GM23338 (cell line): ENCODE measurements at regions not wholly inside any gene's neighbourhood (a gene's known extent, or its start where the extent isn't known, plus 50 kb on each side); places are given as distances from the start of the nearest gene placed in this dataset.
A peak's percentile ranks its signal among the peaks of the same experiment; 100 is the strongest.

Experiments used
- ATAC-seq: fragments of 200-7000 bp; cut with Tn5 transposase; 3 replicates; pipeline ENCODE4 v1.9.1; 2020
- DNase-seq: peaks from one replicate; pipeline ENCODE4 v3.0.0-alpha.2; 2015; ENCODE audit warnings: low spot score
- H2AFZ ChIP-seq: fragments of 200-600 bp; sonication (generic); 2 replicates; pipeline ENCODE4 v1.8.0; 2016; ENCODE audit warnings: antibody characterized with exemption, mild to moderate bottlenecking, moderate library complexity
- H3F3A ChIP-seq: fragments of 200-600 bp; sonication (generic); replicated peaks from 2 replicates; pipeline ENCODE4 v1.8.0; 2017; ENCODE audit warnings: antibody characterized with exemption, mixed run types, low read depth
- H3K27ac ChIP-seq: fragments of 200-600 bp; sonication (generic); 2 replicates; pipeline ENCODE4 v1.6.1; 2016; ENCODE audit warnings: low read depth
- H3K27me3 ChIP-seq: fragments of 200-600 bp; sonication (generic); 2 replicates; pipeline ENCODE4 v1.8.0; 2016; ENCODE audit warnings: mild to moderate bottlenecking, mixed run types, moderate library complexity; ENCODE audit not compliant: insufficient read depth
- H3K36me3 ChIP-seq: fragments of 200-600 bp; sonication (generic); 2 replicates; pipeline ENCODE4 v1.8.0; 2016; ENCODE audit warnings: mild to moderate bottlenecking; ENCODE audit not compliant: insufficient read depth
- H3K4me1 ChIP-seq: fragments of 200-600 bp; sonication (generic); 2 replicates; pipeline ENCODE4 v1.8.0; 2016; ENCODE audit warnings: mild to moderate bottlenecking, moderate library complexity; ENCODE audit not compliant: insufficient read depth
- H3K4me2 ChIP-seq: fragments of 200-600 bp; sonication (generic); 2 replicates; pipeline ENCODE4 v1.7.1; 2017; ENCODE audit warnings: mixed run types
- H3K4me3 ChIP-seq: fragments of 200-600 bp; sonication (generic); 2 replicates; pipeline ENCODE4 v1.6.1; 2016; ENCODE audit warnings: mixed run types
- H3K79me2 ChIP-seq: fragments of 200-600 bp; sonication (generic); replicated peaks from 2 replicates; pipeline ENCODE4 v1.8.0; 2017; ENCODE audit warnings: mild to moderate bottlenecking; ENCODE audit not compliant: insufficient read depth
- H3K9me2 ChIP-seq: fragments of 200-600 bp; sonication (generic); 2 replicates; pipeline ENCODE4 v1.8.0; 2017; ENCODE audit not compliant: insufficient read depth
- H4K20me1 ChIP-seq: fragments of 200-600 bp; sonication (generic); replicated peaks from 2 replicates; pipeline ENCODE4 v1.8.0; 2017; ENCODE audit warnings: mild to moderate bottlenecking; ENCODE audit not compliant: insufficient read depth
- H3K27ac Mint-ChIP-seq: 2 replicates; pipeline ENCODE4 v1.8.0; 2020; ENCODE audit warnings: inconsistent platforms, mild to moderate bottlenecking, moderate library complexity, mixed read lengths
- H3K27me3 Mint-ChIP-seq: 3 replicates; pipeline ENCODE4 v1.8.0; 2022; ENCODE audit warnings: low read depth, mild to moderate bottlenecking, moderate library complexity, mixed read lengths, inconsistent platforms; ENCODE audit not compliant: insufficient read depth, poor library complexity
- H3K36me3 Mint-ChIP-seq: 3 replicates; pipeline ENCODE4 v1.8.0; 2021; ENCODE audit warnings: low read depth, mild to moderate bottlenecking, inconsistent platforms, moderate library complexity, mixed read lengths
- H3K4me1 Mint-ChIP-seq: 3 replicates; pipeline ENCODE4 v1.8.0; 2020; ENCODE audit warnings: mild to moderate bottlenecking, inconsistent platforms, mixed read lengths
- H3K4me3 Mint-ChIP-seq: 3 replicates; pipeline ENCODE4 v1.8.0; 2021; ENCODE audit warnings: moderate library complexity, mild to moderate bottlenecking, inconsistent platforms, mixed read lengths
- H3K9me3 Mint-ChIP-seq: 3 replicates; pipeline ENCODE4 v1.8.0; 2020; ENCODE audit warnings: moderate library complexity, mild to moderate bottlenecking, inconsistent platforms, mixed read lengths
- CREB1 ChIP-seq: fragments of 250-450 bp; sonication (Bioruptor Pico); IDR thresholded peaks from 2 replicates; pipeline ENCODE4 v1.5.0; 2020; ENCODE audit warnings: low read depth, mild to moderate bottlenecking, moderate library complexity
- CTCF ChIP-seq, 2 experiments: fragments of 200-600 bp in 1 of 2; sonication (generic) in 1 of 2; conservative IDR thresholded peaks; 2 replicates each; pipeline versions ENCODE4 v1.5.1 to v1.6.1; 2016 to 2017; ENCODE audit warnings: antibody characterized with exemption in 2 of 2, low read depth in 2 of 2, mild to moderate bottlenecking in 2 of 2, moderate library complexity in 1 of 2
- ETS1 ChIP-seq: IDR thresholded peaks from 2 replicates; pipeline ENCODE4 v1.6.1; 2016; ENCODE audit warnings: antibody characterized with exemption
- EZH2 ChIP-seq: fragments of 200-600 bp; sonication (generic); IDR thresholded peaks from one replicate; pipeline ENCODE4 v1.8.0; 2017; ENCODE audit warnings: antibody characterized with exemption, mild to moderate bottlenecking, low read depth; ENCODE audit not compliant: unreplicated experiment
- EZH2phosphoT487 ChIP-seq: fragments of 200-600 bp; sonication (generic); IDR thresholded peaks from one replicate; pipeline ENCODE4 v1.8.1; 2018; ENCODE audit warnings: antibody characterized with exemption; ENCODE audit not compliant: unreplicated experiment
- JUNB ChIP-seq: IDR thresholded peaks from one replicate; pipeline ENCODE4 v1.6.1; 2016; ENCODE audit warnings: antibody characterized with exemption; ENCODE audit not compliant: unreplicated experiment
- NANOG ChIP-seq: IDR thresholded peaks from 2 replicates; pipeline ENCODE4 v1.6.1; 2016; ENCODE audit warnings: antibody characterized with exemption, borderline replicate concordance
- POLR2AphosphoS5 ChIP-seq: IDR thresholded peaks from 2 replicates; pipeline ENCODE4 v1.6.1; 2016; ENCODE audit warnings: antibody characterized with exemption, low read depth
- REST ChIP-seq: IDR thresholded peaks from one replicate; pipeline ENCODE4 v1.6.1; 2018; ENCODE audit warnings: antibody characterized with exemption; ENCODE audit not compliant: unreplicated experiment
- STAT1 ChIP-seq: IDR thresholded peaks from one replicate; pipeline ENCODE4 v1.6.1; 2016; ENCODE audit warnings: antibody characterized with exemption; ENCODE audit not compliant: unreplicated experiment
- ZNF114 ChIP-seq: fragments of 250-450 bp; sonication (Bioruptor Pico); IDR thresholded peaks from 2 replicates; pipeline ENCODE4 v1.5.0; 2020; ENCODE audit warnings: mild to moderate bottlenecking, moderate library complexity
- ZNF331 ChIP-seq: fragments of 250-450 bp; sonication (Bioruptor Pico); IDR thresholded peaks from 2 replicates; pipeline ENCODE4 v1.5.0; 2020; ENCODE audit warnings: low read depth, mild to moderate bottlenecking, moderate library complexity
- ZNF462 ChIP-seq: fragments of 250-450 bp; sonication (Bioruptor Pico); IDR thresholded peaks from 2 replicates; pipeline ENCODE4 v1.5.0; 2020; ENCODE audit warnings: mild to moderate bottlenecking, moderate library complexity

- peaks cover 4% of the 10 kb centered on the region; the same call in 1 of the 2 replicates for H3K36me3 ChIP-seq
- no peaks in the 10 kb centered on the region for H3K27me3 Mint-ChIP-seq
- peaks cover 12% of the 10 kb centered on the region for H3K36me3 Mint-ChIP-seq
- DNase-seq (no peak), ATAC-seq (no peak)
- H3K9me2 ChIP-seq = 0 out of 2 replicates have a peak, but pooled peaks cover 1% of the 10 kb centered on the region
- TF ChIP-seq REST = no peak
- TF ChIP-seq ETS1 = no peak
- no peak for TF ChIP-seq POLR2AphosphoS5
- no peak for TF ChIP-seq ZNF462 (CRISPR knock-in tag)
- TF ChIP-seq EZH2 = no peak
- TF ChIP-seq CTCF (conservative IDR thresholded peaks at IDR 0.05; ENCODE audit: low read depth in 2 of 2) = no peak
- no peak for TF ChIP-seq NANOG
- no peak for TF ChIP-seq ZNF331
- no peak for TF ChIP-seq JUNB
- no peak for TF ChIP-seq ZNF114 (CRISPR knock-in tag)
- no peak for TF ChIP-seq STAT1
- TF ChIP-seq EZH2phosphoT487 = no peak
- TF ChIP-seq CREB1 (CRISPR knock-in tag) = no peak
- H3K4me3 ChIP-seq = no peak overlapping the region
- no peak overlapping the region for H3K27ac ChIP-seq
- peaks cover 9% of the 10 kb centered on the region for H3K9me3 Mint-ChIP-seq
- H3K27ac Mint-ChIP-seq = 0 out of 2 replicates have a peak overlapping the region, but pooled peaks have one; percentile 64
- H3K4me2 ChIP-seq = no peak overlapping the region
- H3K4me1 Mint-ChIP-seq = peaks cover 9% of the 10 kb centered on the region
- no peaks in the 10 kb centered on the region for H3K27me3 ChIP-seq
- H4K20me1 ChIP-seq = no peaks in the 10 kb centered on the region
- H2AFZ ChIP-seq = 0 out of 2 replicates have a peak overlapping the region, but pooled peaks have one; percentile 19
- H3K4me3 Mint-ChIP-seq = no peak overlapping the region
- no peaks in the 10 kb centered on the region for H3F3A ChIP-seq
- no peaks in the 10 kb centered on the region for H3K79me2 ChIP-seq
- H3K4me1 ChIP-seq = peaks cover 3% of the 10 kb centered on the region; the same call in 1 of the 2 replicates
Measured at GRCh38 chr10:53440601-53441000, 668.0 kb upstream of the MBL2 start.
